GM19452 (cell line): ENCODE measurements at regions not wholly inside any gene's neighbourhood (a gene's known extent, or its start where the extent isn't known, plus 50 kb on each side); places are given as distances from the start of the nearest gene placed in this dataset.
"Not testable (repeated sequence)": the region's sequence is repeated elsewhere in the genome, so short reads cannot be mapped to it uniquely, and the experiment has no call there.

ENCODE experiments used
- ATAC-seq: cut with Tn5 transposase; IDR thresholded peaks from one replicate; pipeline ENCODE4 v1.9.1; 2021; ENCODE audit not compliant: unreplicated experiment

GRCh38 chrX:113935518-113935917 is 648.4 kb upstream of the HTR2C start:
- ATAC-seq = no peak

GRCh38 chrX:113933931-113934330 is 650.0 kb upstream of the HTR2C start:
- no peak for ATAC-seq

DNA sequence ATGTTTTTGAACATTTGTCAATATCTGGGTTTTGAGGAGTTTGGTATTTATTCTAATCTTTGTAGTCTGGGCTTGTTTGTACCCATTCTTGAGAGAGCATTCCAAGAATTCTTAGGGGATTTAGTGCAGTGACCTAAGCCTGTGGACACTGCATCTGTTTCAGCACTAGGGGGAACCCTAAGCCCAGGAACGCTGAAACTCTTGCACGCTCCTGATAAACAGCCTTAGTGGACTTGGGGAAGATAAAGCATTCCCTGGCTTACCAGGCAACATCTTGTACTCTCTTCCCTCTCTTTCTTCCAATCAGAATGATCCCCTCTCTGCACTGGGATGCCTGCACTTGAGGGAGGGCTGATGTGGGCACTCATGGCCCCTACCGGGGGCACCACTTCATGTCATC is 654.9 kb upstream of the HTR2C start:
- no peak for ATAC-seq

DNA sequence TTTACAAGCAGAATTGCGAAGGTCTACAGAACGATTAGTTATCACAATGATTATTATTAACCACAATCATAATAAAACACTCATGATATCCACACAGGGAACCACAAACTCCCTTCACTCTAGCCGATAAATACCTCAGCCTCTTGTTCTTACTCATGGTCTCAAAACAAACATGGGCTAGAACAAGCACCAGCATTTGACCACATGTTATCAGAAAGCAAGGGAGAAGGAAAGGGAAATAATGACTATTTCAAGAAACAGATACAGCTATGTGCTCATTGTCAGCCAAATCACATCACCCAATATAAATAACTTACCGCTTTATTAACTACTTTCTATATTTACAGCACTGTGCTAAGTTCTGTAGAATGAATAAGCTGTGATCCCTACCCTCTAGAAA is 663.2 kb upstream of the HTR2C start:
- ATAC-seq = no peak

- no peak for ATAC-seq
Observed at GRCh38 chrX:113919387-113919786, 664.5 kb upstream of the HTR2C start.

DNA sequence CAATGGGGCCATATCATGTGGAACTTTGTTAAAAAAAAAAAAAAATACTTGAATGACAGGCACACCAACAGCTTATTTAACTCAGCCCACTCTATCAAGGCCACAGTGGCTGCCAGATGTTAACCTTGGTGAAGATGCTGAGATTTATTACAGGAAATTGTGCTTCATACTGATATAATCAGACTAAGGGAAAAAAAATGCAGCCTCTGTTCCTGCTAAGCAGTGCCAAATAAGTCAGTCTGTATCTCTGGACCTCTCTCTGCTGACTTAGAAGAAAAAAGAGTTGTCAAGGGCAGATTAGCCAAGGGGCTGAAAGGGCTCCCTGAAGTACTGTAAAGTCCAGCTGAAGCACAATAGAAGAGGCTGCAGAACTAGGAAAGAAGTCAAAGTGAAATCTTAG is 677.7 kb upstream of the HTR2C start:
- ATAC-seq = no peak

- ATAC-seq = no peak
Observed at GRCh38 chrX:113892891-113893290, 691.0 kb upstream of the HTR2C start.

- no peak for ATAC-seq
Observed at GRCh38 chrX:113892401-113892800, 691.5 kb upstream of the HTR2C start.

DNA sequence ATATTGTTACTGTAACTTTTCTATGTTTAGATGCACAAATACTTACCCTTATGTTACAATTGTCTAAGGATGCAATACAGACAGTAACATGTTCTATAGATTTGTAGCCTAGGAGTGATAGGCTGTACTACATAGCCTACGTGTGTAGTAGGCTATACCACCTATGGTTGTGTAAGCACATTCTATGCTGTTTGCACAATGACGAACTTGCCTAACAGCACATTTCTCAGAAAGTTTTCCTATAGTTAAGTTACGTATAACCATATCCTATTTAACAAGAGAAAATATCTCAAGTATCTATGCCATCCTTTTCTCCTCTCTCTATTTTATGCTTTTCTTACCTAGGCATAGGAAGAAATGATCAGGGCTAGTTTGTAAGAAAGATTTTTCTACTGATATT is 710.8 kb upstream of the HTR2C start:
- ATAC-seq = no peak

- ATAC-seq = no peak
Observed at GRCh38 chrX:113868711-113869110, 715.2 kb upstream of the HTR2C start.

DNA sequence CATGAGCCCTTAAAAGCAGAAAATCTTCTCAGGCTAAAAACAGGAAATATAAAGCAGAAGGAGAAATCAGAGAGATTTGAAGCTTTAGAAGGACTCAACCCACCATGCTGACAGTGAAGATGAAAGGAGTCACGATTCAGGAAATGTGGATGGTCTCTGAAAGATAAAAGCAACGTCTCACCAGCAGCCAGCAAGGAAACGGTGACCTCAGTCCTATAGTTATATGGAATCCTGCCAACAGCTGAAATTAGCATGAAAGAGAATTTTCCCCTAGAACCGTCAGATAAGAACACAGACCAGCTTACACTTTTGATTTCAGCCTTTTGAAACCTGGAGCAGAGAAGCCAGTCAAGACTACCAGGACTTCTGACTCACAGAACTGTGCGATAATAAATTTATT is 715.7 kb upstream of the HTR2C start:
- ATAC-seq = no peak

GRCh38 chrX:113849408-113849807 is 734.5 kb upstream of the HTR2C start:
- ATAC-seq = no peak

GRCh38 chrX:113833096-113834055 is 750.5 kb upstream of the HTR2C start:
- no peak for ATAC-seq

DNA sequence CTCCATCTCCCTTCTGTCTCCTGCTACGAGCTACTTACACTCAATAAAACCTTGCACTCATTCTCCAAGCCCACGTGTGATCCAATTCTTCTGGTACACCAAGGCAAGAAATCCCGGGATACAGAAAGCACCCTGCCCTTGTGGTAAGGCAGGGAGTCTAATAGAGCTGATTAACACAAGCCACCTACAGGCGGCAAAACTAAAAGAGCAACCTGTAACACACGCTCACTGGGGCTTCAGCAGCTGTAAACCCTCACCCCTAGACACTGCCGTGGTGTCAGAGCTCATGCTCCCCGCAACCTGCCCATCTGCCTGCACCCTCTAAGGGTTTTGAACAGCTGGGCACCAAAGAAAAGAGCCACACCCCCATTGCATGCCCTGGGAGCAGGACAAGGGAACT is 755.4 kb upstream of the HTR2C start:
- ATAC-seq = no peak

GRCh38 chrX:113818346-113818745 is 765.5 kb upstream of the HTR2C start:
- no peak for ATAC-seq

GRCh38 chrX:113804819-113805218 is 779.1 kb upstream of the HTR2C start:
- no peak for ATAC-seq

DNA sequence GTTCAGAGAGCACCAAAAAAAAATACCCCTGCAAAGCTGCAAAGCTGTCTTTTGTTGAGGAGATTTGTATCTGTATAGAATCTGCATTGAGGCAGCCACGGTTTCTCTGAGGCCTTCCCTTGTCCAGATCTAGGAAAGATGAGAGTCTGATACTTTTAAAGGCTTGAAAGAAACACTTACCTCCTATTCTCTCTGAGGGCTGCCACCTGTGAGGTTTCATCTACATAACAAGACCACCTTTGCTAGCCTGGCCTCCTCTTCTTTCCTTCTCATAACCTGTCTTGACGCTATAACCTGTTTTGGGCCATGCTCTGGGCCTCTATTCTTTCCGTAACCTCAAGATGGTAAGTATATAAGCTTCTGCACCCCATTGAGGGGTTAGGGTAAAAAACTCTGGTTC is 779.6 kb upstream of the HTR2C start:
- no peak for ATAC-seq

DNA sequence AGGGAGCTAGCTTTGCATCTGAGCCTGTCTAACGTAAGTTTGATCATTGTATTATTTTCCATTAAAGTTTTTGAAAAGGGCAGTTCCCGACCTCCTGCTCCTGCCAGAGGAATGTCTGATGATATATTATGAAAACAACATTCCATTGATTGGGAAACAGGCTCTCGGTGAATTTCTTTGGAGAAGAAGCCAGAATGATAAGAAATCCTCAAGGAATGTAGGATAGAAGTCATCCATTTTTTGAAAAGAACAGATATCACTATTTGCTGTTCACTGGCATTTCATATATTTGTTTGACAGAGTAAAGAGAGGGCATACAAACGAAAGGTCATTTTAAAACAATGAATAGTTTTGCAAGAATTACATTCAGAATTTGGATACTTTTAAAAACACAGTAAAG is 781.0 kb upstream of the HTR2C start:
- ATAC-seq = no peak

DNA sequence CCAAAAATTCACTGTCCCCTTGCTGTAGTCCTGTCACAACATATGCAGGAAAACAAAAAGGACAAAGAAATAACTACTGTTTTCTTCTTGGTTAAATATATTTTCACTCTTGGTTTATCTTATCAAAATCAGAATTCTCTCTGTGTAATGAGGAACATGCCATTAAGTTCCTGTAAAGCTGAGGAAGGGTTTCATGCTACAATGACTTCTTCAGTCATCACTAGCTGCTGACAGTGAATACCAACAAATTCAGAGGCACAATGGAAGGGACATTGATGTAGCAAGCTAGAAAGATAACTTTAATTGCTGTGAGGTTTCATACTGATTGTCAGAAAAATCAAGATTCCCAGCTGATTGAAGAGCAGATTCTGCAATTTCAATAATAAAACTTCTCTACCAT is 782.9 kb upstream of the HTR2C start:
- ATAC-seq = no peak

DNA sequence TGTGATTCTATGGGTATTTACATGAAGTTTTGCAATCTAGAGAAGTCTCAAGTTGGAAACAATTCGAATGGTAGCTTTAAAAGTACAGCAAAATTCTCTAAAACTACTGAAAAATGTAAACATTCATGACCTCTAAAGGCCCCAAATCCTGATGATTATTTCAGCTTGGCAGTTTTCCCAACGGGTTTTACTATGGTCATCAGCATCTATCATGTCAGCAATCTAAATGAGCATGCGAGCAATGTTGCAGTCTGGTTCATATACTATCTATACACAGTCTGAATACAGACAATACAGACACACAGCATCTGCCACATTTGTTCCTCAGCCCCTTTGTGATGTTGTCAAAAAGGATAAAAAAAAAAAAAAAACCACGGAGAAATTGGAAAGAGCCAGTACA is 790.3 kb upstream of the HTR2C start:
- ATAC-seq = no peak

DNA sequence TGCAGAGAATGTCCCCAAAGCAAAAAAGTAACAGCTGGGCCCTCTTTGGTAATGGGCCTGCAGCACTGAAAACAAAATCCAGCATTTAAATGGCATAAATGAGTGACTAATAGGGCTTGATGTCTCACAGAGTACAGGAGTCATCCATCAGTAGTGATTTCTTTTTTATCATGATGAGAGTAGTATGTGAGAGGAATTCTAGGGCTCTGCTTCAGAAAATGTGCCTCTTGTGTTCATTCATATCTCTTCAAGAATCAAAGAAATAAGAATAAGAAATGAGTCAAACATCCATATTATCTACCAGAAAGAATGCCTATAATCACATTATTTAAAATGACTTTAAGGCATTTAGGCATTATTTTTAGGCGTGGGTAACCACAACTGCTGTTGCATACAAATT is 792.9 kb upstream of the HTR2C start:
- ATAC-seq = no peak

DNA sequence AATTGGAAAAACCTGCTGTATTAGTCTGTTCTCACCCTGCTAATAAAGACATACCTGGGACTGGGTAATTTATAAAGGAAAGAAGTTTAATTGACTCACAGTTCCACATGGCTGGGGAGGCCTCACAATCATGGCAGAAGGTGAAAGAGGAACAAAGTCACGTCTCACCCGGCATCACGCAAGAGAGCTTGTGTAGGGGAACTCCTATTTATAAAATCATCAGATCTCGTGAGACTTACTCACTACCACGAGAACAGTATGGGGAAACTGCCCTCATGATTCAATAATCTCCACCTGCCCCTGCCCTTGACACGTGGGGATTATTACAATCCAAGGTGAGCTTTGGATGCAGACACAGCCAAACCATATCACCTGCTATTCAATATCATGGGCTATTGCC is 799.1 kb upstream of the HTR2C start:
- ATAC-seq = not testable (repeated sequence)

DNA sequence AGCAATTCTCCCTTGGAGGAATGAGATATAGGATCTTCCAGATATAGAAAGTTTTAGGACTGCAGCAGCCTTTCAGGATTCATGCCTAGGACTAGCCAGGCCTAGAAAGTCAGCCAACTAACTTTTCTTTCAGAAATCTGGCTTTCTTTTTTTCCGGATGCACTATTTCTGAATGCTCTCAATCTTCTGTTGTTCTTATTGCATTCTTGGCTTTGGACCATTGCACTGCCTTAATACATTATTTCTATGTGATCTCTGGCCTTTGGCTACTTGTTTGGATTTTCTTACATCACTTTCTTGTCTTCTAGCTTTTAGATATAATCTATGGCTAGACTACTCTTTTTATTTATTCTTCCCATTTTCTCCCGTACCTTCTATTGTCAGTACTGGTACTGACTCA is 813.1 kb upstream of the HTR2C start:
- ATAC-seq = no peak
